Cardiac fibroblast (primary cell): ENCODE measurements at regions not wholly inside any gene's neighbourhood (a gene's known extent, or its start where the extent isn't known, plus 50 kb on each side); places are given as distances from the start of the nearest gene placed in this dataset.

Experiments used
- DNase-seq, 2 donors: peaks; one replicate each; pipeline versions ENCODE4 v3.0.0 to v3.0.0-alpha.2; 2010; ENCODE audit warnings: low read depth in 2 of 2
- H3K4me3 ChIP-seq, 2 donors: replicated peaks in 1 of 2; 1 replicate in 1 of 2; 2 replicates in 1 of 2; pipeline ENCODE4 v1.5.1; 2011; ENCODE audit warnings: low read depth in 2 of 2, low read length in 2 of 2, mild to moderate bottlenecking in 2 of 2, moderate library complexity in 1 of 2
- CTCF ChIP-seq: IDR thresholded peaks from one replicate; pipeline ENCODE4 v1.5.1; 2011; ENCODE audit warnings: low read depth, mild to moderate bottlenecking, low read length, inconsistent platforms

- peak in 1 of 2 donors; percentile 0 for DNase-seq
- no peak for TF ChIP-seq CTCF
- H3K4me3 ChIP-seq, result no peak overlapping the region
These were observed 378.9 kb downstream of the PPP1R2C start for GRCh38 chrX:42398967-42399631.

- TF ChIP-seq CTCF, result no peak
- H3K4me3 ChIP-seq, result no peak overlapping the region
- DNase-seq, result no peak
These were observed 381.8 kb downstream of the PPP1R2C start for GRCh38 chrX:42396136-42396535.

- no peak overlapping the region for H3K4me3 ChIP-seq
- DNase-seq, result no peak
- no peak for TF ChIP-seq CTCF
These were observed 385.1 kb downstream of the PPP1R2C start for GRCh38 chrX:42392846-42393245.

GRCh38 chrX:42386681-42387080 lies 391.3 kb downstream of the PPP1R2C start:
- no peak for TF ChIP-seq CTCF
- H3K4me3 ChIP-seq, result no peak overlapping the region
- DNase-seq, result no peak

GRCh38 chrX:42385730-42386129 lies 392.2 kb downstream of the PPP1R2C start:
- DNase-seq, result peak in 1 of 2 donors; percentile 3
- no peak for TF ChIP-seq CTCF
- no peak overlapping the region for H3K4me3 ChIP-seq

- no peak overlapping the region for H3K4me3 ChIP-seq
- TF ChIP-seq CTCF, result no peak
- no peak for DNase-seq
These were observed 393.0 kb downstream of the PPP1R2C start for GRCh38 chrX:42384956-42385355.

- no peak for TF ChIP-seq CTCF
- DNase-seq, result no peak
- H3K4me3 ChIP-seq, result no peak overlapping the region
These were observed 399.1 kb downstream of the PPP1R2C start for GRCh38 chrX:42378857-42379256.
